H1 (cell line): ENCODE measurements at regions not wholly inside any gene's neighbourhood (a gene's known extent, or its start where the extent isn't known, plus 50 kb on each side); places are given as distances from the start of the nearest gene placed in this dataset.
"Not testable (repeated sequence)": the region's sequence is repeated elsewhere in the genome, so short reads cannot be mapped to it uniquely, and the experiment has no call there.

Experiments
- CTCF ChIA-PET: fragments of 300-600 bp; sonication (Branson Sonifier 250); formaldehyde crosslinking; loops from one replicate; lab custom pipeline; 2021; ENCODE audit not compliant: partially characterized antibody; lab: Charles Lee
- POLR2A ChIA-PET: fragments of 300-600 bp; sonication (Branson Sonifier 250); formaldehyde crosslinking; loops from one replicate; lab custom pipeline; 2021; ENCODE audit warnings: inconsistent platforms; ENCODE audit not compliant: partially characterized antibody; lab: Charles Lee
- DNase-seq, 2 experiments: peaks; one replicate each; pipeline versions ENCODE4 v3.0.0 to v3.0.0-alpha.2; 2010 to 2022; ENCODE audit warnings: low spot score in 2 of 2, low read depth in 1 of 2, mixed read lengths in 1 of 2
- FAIRE-seq: peaks from 2 replicates; lab custom pipeline; 2011; peaks lifted over from hg19 to GRCh38; lab: Jason Lieb, UNC
- H2AFZ ChIP-seq: 2 replicates; pipeline ENCODE4 v1.8.1; 2012; ENCODE audit warnings: low read length, inconsistent platforms
- H2AK5ac ChIP-seq: 2 replicates; pipeline ENCODE4 v1.6.1; 2013; ENCODE audit warnings: low read depth, low read length
- H2BK120ac ChIP-seq: replicated peaks from 2 replicates; pipeline ENCODE3; 2013; ENCODE audit warnings: low read depth, low read length, inconsistent platforms
- H2BK12ac ChIP-seq: 2 replicates; pipeline ENCODE4 v1.6.1; 2013; ENCODE audit warnings: low read depth, low read length
- H2BK15ac ChIP-seq: 2 replicates; pipeline ENCODE4 v1.6.1; 2013; ENCODE audit warnings: low read length
- H2BK20ac ChIP-seq: 2 replicates; pipeline ENCODE4 v1.6.1; 2013; ENCODE audit warnings: low read length
- H2BK5ac ChIP-seq: 2 replicates; pipeline ENCODE4 v1.6.1; 2013; ENCODE audit warnings: low read depth, low read length
- H3K14ac ChIP-seq: 2 replicates; pipeline ENCODE4 v1.6.1; 2013; ENCODE audit warnings: inconsistent platforms; ENCODE audit not compliant: insufficient read length
- H3K18ac ChIP-seq: 2 replicates; pipeline ENCODE4 v1.6.1; 2013; ENCODE audit warnings: low read length; ENCODE audit errors: extremely low read depth
- H3K23ac ChIP-seq: 2 replicates; pipeline ENCODE4 v1.6.1; 2013; ENCODE audit warnings: inconsistent platforms; ENCODE audit not compliant: insufficient read length
- H3K23me2 ChIP-seq: 2 replicates; pipeline ENCODE4 v1.6.1; 2013; ENCODE audit warnings: low read depth, low read length
- H3K27ac ChIP-seq: 2 replicates; pipeline ENCODE4 v1.6.1; 2011; ENCODE audit warnings: low read depth, low read length, inconsistent platforms
- H3K27me3 ChIP-seq, 4 experiments: replicated peaks in 1 of 4; 1 replicate in 1 of 4; 2 replicates in 3 of 4; pipeline versions ENCODE4 v1.6.1 to v1.8.1; 2011 to 2013; ENCODE audit warnings: low read length in 3 of 4, mild to moderate bottlenecking in 3 of 4, inconsistent platforms in 2 of 4, mixed read lengths in 2 of 4, moderate library complexity in 1 of 4; ENCODE audit not compliant: control insufficient read depth in 3 of 4, insufficient read depth in 3 of 4; ENCODE audit errors: extremely low read depth in 1 of 4
- H3K36me3 ChIP-seq, 4 experiments: 2 replicates each; pipeline versions ENCODE4 v1.6.1 to v1.8.1; 2011 to 2013; ENCODE audit warnings: mild to moderate bottlenecking in 4 of 4, low read length in 3 of 4, moderate library complexity in 2 of 4, control low read depth in 1 of 4, inconsistent platforms in 1 of 4; ENCODE audit not compliant: insufficient read depth in 4 of 4, control insufficient read depth in 2 of 4
- H3K4ac ChIP-seq: replicated peaks from 2 replicates; pipeline ENCODE3; 2013; ENCODE audit warnings: low read length, low read depth, mixed read lengths, inconsistent platforms; ENCODE audit not compliant: insufficient read length
- H3K4me1 ChIP-seq, 4 experiments: replicated peaks in 1 of 4; 1 replicate in 1 of 4; 2 replicates in 3 of 4; pipeline versions ENCODE4 v1.6.1 to v1.8.1; 2011 to 2013; ENCODE audit warnings: low read length in 3 of 4, inconsistent platforms in 2 of 4, mixed read lengths in 1 of 4; ENCODE audit not compliant: insufficient read depth in 4 of 4, control insufficient read depth in 3 of 4
- H3K4me2 ChIP-seq, 2 experiments: 2 replicates each; pipeline versions ENCODE4 v1.6.1 to v1.8.1; 2011 to 2013; ENCODE audit warnings: low read depth in 2 of 2, low read length in 2 of 2, control low read depth in 1 of 2, inconsistent platforms in 1 of 2, mild to moderate bottlenecking in 1 of 2; ENCODE audit not compliant: insufficient read depth in 1 of 2
- H3K4me3 ChIP-seq, 4 experiments: fragments of 200-600, 300-600 bp in 1 of 4; sonication (generic), shearing (Covaris generic), sonication (Bioruptor Twin) in 1 of 4; 2 replicates each; pipeline versions ENCODE4 v1.5.1 to v1.8.1; 2011 to 2016; ENCODE audit warnings: low read length in 4 of 4, low read depth in 3 of 4, control low read depth in 2 of 4, inconsistent platforms in 2 of 4, mild to moderate bottlenecking in 2 of 4, mixed read lengths in 1 of 4, moderate library complexity in 1 of 4; ENCODE audit not compliant: insufficient read depth in 2 of 4; ENCODE audit errors: extremely low read depth in 1 of 4
- H3K56ac ChIP-seq: replicated peaks from 2 replicates; pipeline ENCODE3; 2013; ENCODE audit warnings: low read depth, mild to moderate bottlenecking, mixed read lengths, low read length, inconsistent platforms; ENCODE audit not compliant: insufficient read length
- H3K79me1 ChIP-seq: 2 replicates; pipeline ENCODE4 v1.6.1; 2013; ENCODE audit warnings: low read depth, low read length, control low read depth
- H3K79me2 ChIP-seq, 2 experiments: 2 replicates each; pipeline versions ENCODE4 v1.6.1 to v1.8.1; 2012 to 2013; ENCODE audit warnings: low read length in 2 of 2, mild to moderate bottlenecking in 2 of 2, inconsistent platforms in 1 of 2; ENCODE audit not compliant: insufficient read depth in 2 of 2, control insufficient read depth in 1 of 2
- H3K9ac ChIP-seq, 4 experiments: replicated peaks in 1 of 4; 1 replicate in 1 of 4; 2 replicates in 3 of 4; pipeline versions ENCODE4 v1.6.1 to v1.8.1; 2011 to 2013; ENCODE audit warnings: low read depth in 3 of 4, low read length in 3 of 4, control low read depth in 2 of 4, mild to moderate bottlenecking in 2 of 4, moderate library complexity in 2 of 4, inconsistent platforms in 1 of 4; ENCODE audit errors: extremely low read depth in 1 of 4
- H3K9me3 ChIP-seq, 2 experiments: 2 replicates each; pipeline versions ENCODE4 v1.6.1 to v1.8.1; 2012 to 2013; ENCODE audit warnings: mild to moderate bottlenecking in 2 of 2, moderate library complexity in 2 of 2, control low read depth in 1 of 2, inconsistent platforms in 1 of 2, low read depth in 1 of 2, low read length in 1 of 2, mixed read lengths in 1 of 2; ENCODE audit not compliant: insufficient read depth in 2 of 2
- H4K20me1 ChIP-seq, 2 experiments: replicated peaks in 1 of 2; 2 replicates each; pipeline versions ENCODE3 to v1.8.1; 2011 to 2013; ENCODE audit warnings: inconsistent platforms in 2 of 2, low read length in 2 of 2, mild to moderate bottlenecking in 1 of 2; ENCODE audit not compliant: insufficient read depth in 2 of 2, control insufficient read depth in 1 of 2
- H4K5ac ChIP-seq: 2 replicates; pipeline ENCODE4 v1.6.1; 2013; ENCODE audit warnings: low read length, low read depth, mixed read lengths, inconsistent platforms; ENCODE audit not compliant: insufficient read length
- H4K8ac ChIP-seq: 2 replicates; pipeline ENCODE4 v1.8.0; 2013; ENCODE audit warnings: mild to moderate bottlenecking, moderate library complexity, low read length, inconsistent platforms; ENCODE audit not compliant: insufficient read depth; ENCODE audit errors: extremely low read depth
- H4K91ac ChIP-seq: replicated peaks from 2 replicates; pipeline ENCODE3; 2013; ENCODE audit warnings: low read length, mixed read lengths, inconsistent platforms; ENCODE audit not compliant: insufficient read length
- CTBP2 ChIP-seq: IDR thresholded peaks from 2 replicates; pipeline ENCODE4 v1.7.0; 2011; ENCODE audit warnings: borderline replicate concordance, mild to moderate bottlenecking, moderate library complexity, mixed read lengths, low read length; ENCODE audit not compliant: insufficient read depth, insufficient read length
- JUND ChIP-seq: IDR thresholded peaks from 2 replicates; pipeline ENCODE4 v1.6.1; 2011; ENCODE audit warnings: mild to moderate bottlenecking, improper control_type of control experiment, low read length
- SAP30 ChIP-seq: fragments of 300-600 bp; sonication (generic); IDR thresholded peaks from 2 replicates; pipeline ENCODE4 v1.7.1; 2012; ENCODE audit warnings: low read length, moderate library complexity, mild to moderate bottlenecking, inconsistent platforms; ENCODE audit not compliant: insufficient read depth, insufficient replicate concordance
- SP1 ChIP-seq: IDR thresholded peaks from 2 replicates; pipeline ENCODE4 v1.6.1; 2011; ENCODE audit warnings: low read depth, low read length
- WGBS, 2 experiments: shearing (Covaris generic) in 1 of 2; methylation state at CpG; one replicate each; pipeline versions ENCODE4 v1.1.6 to v1.1.7; 2013 to 2015; ENCODE audit warnings: low lambda C conversion rate in 2 of 2, mixed read lengths in 2 of 2, inconsistent platforms in 1 of 2, low coverage in 1 of 2, missing lambda C conversion rate in 1 of 2; ENCODE audit not compliant: insufficient replicate concordance in 2 of 2, insufficient coverage in 1 of 2, insufficient read length in 1 of 2; ENCODE audit errors: extremely low coverage in 1 of 2, missing lambda C conversion rate in 1 of 2; 5-methylcytosine and 5-hydroxymethylcytosine counted together

GRCh38 chr1:88514544-88515060 lies 169.5 kb upstream of the PKN2 start (continued):
- TF ChIP-seq SAP30: no peak
- no peak for TF ChIP-seq CTBP2
- TF ChIP-seq SP1: no peak
- TF ChIP-seq JUND: no peak

GRCh38 chr1:88517499-88517898 lies 166.6 kb upstream of the PKN2 start:
- FAIRE-seq, H4K5ac ChIP-seq, H3K4me3 ChIP-seq, H3K9me3 ChIP-seq, H2AK5ac ChIP-seq, H2BK120ac ChIP-seq, H3K23ac ChIP-seq, H3K4me1 ChIP-seq, H2BK15ac ChIP-seq, H3K27ac ChIP-seq, H3K14ac ChIP-seq, H2BK20ac ChIP-seq, H4K8ac ChIP-seq, H2AFZ ChIP-seq, H4K91ac ChIP-seq, H2BK5ac ChIP-seq, H3K36me3 ChIP-seq, H3K27me3 ChIP-seq, POLR2A ChIA-PET, DNase-seq, H3K18ac ChIP-seq, CTCF ChIA-PET, H3K4ac ChIP-seq, H3K23me2 ChIP-seq, H4K20me1 ChIP-seq, H3K4me2 ChIP-seq, H3K9ac ChIP-seq, H2BK12ac ChIP-seq, H3K56ac ChIP-seq, H3K79me1 ChIP-seq, H3K79me2 ChIP-seq: not testable (repeated sequence)
- WGBS, 2 experiments: 100% methylated on average over 1 of the region's 1 CpG; no CpG with 5 or more reads in 1 of the 2 experiments
